ENCODE measurements at regions not wholly inside any gene's neighbourhood (a gene's known extent, or its start where the extent isn't known, plus 50 kb on each side); places are given as distances from the start of the nearest gene placed in this dataset.

DNA sequence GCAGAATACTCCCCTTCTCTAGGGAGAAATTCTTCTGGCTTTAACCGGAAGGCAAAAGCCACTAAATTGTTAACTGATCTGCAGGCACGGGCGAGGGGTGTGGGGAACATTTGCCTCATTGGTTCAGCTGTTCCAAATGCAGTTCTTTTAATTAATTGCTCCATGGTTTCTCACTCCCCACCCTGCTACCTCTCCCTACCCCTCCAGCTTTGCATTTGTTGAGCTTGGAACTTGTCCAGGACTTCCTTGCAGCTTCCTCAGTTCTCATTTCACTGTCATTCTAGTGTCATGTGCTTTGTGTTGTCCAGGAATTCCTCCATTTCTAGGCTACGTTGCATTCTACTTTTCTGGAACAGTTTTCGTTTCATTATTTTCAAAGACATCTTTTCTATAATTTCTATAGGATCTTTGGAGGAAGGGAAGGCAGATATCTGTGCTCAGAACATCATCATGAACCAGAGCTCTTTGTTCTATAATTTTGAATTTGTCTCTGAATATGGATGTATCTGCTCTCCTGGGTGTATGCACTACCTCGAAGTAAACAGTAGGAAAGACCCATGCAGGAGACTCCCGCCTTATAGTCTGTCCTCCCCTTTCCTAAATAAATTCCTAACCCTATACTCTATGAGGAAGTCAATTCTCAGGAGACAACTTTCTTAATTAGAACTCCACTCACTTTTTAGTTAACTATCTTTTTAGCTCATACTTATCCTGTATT lies 132.4 kb upstream of the LMO4 start:
- no peak for TF ChIP-seq EZH2 (IDR thresholded peaks at IDR 0.05; ENCODE audit: insufficient read depth, poor library complexity, severe bottlenecking)
- TF ChIP-seq EZH2phosphoT487 (IDR thresholded peaks at IDR 0.05; ENCODE audit: insufficient read depth, low read depth) = no peak

Data from GM23248 (cell line).